HG02610 (cell line): ENCODE measurements at regions not wholly inside any gene's neighbourhood (a gene's known extent, or its start where the extent isn't known, plus 50 kb on each side); places are given as distances from the start of the nearest gene placed in this dataset.

ENCODE experiments used
- ATAC-seq: cut with Tn5 transposase; IDR thresholded peaks from one replicate; pipeline ENCODE4 v1.9.1; 2021; ENCODE audit warnings: mild to moderate bottlenecking, moderate library complexity; ENCODE audit not compliant: unreplicated experiment

GRCh38 chr5:6831678-6832671 lies 118.7 kb downstream of the TENT4A start:
- no peak for ATAC-seq

GRCh38 chr5:6832994-6833393 lies 119.8 kb downstream of the TENT4A start:
- no peak for ATAC-seq

GRCh38 chr5:6833406-6833805 lies 120.2 kb downstream of the TENT4A start:
- no peak for ATAC-seq

GRCh38 chr5:6837095-6837494 lies 123.9 kb downstream of the TENT4A start:
- ATAC-seq: no peak

- no peak for ATAC-seq
Observed at GRCh38 chr5:6837519-6838110, 124.4 kb downstream of the TENT4A start.

GRCh38 chr5:6838736-6839135 lies 125.5 kb downstream of the TENT4A start:
- no peak for ATAC-seq

- no peak for ATAC-seq
Observed at GRCh38 chr5:6840136-6840793, 127.0 kb downstream of the TENT4A start.

- ATAC-seq: no peak
Observed at GRCh38 chr5:6843335-6843734, 130.1 kb downstream of the TENT4A start.

- ATAC-seq: no peak
Observed at GRCh38 chr5:6843821-6844220, 130.6 kb downstream of the TENT4A start.

- ATAC-seq: no peak
Observed at GRCh38 chr5:6845856-6846255, 132.6 kb downstream of the TENT4A start.

- ATAC-seq: no peak
Observed at GRCh38 chr5:6847870-6848269, 134.6 kb downstream of the TENT4A start.

GRCh38 chr5:6849316-6850105 lies 136.3 kb downstream of the TENT4A start:
- no peak for ATAC-seq

GRCh38 chr5:6850106-6850432 lies 136.8 kb downstream of the TENT4A start:
- no peak for ATAC-seq

- ATAC-seq: no peak
Observed at GRCh38 chr5:6856653-6857052, 143.4 kb downstream of the TENT4A start.

- ATAC-seq: no peak
Observed at GRCh38 chr5:6858419-6858818, 145.2 kb downstream of the TENT4A start.

- no peak for ATAC-seq
Observed at GRCh38 chr5:6859023-6859422, 145.8 kb downstream of the TENT4A start.

- ATAC-seq: no peak
Observed at GRCh38 chr5:6859951-6860638, 146.9 kb downstream of the TENT4A start.

GRCh38 chr5:6861036-6861435 lies 147.8 kb downstream of the TENT4A start:
- no peak for ATAC-seq

- no peak for ATAC-seq
Observed at GRCh38 chr5:6861667-6862066, 148.4 kb downstream of the TENT4A start.

GRCh38 chr5:6862306-6862705 lies 149.1 kb downstream of the TENT4A start:
- ATAC-seq: no peak
